ENCODE measurements at regions not wholly inside any gene's neighbourhood (a gene's known extent, or its start where the extent isn't known, plus 50 kb on each side); places are given as distances from the start of the nearest gene placed in this dataset.
A peak's percentile ranks its signal among the peaks of the same experiment; 100 is the strongest.

DNA sequence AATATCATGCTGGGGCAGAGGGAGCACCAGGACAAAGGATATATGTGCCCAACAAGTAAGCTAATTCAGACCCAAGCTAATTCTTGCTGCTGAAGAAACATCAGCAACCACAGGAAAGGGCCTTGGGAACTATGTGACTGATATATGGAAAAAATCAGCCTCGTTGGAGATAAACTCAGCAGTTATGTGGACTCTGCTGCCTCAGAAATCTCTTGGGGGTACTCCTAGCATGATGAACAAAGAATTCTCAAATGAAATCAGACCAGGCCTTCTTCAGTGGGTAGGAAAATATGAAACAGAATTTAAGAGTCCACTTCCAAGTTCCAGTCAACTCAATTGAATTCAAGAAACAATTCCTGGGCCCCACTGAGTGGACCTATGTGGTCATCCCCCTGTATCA, 367.9 kb downstream of the TNS1 start:
- TF ChIP-seq CTCF (IDR thresholded peaks at IDR 0.05; ENCODE audit: insufficient read depth, low read length, severe bottlenecking): no peak
- H3K4me3 ChIP-seq (ENCODE audit: low read depth, low read length): no peak overlapping the region
- no peaks in the 10 kb centered on the region for H3K27me3 ChIP-seq (ENCODE audit: control insufficient read depth, insufficient read depth, low read length)
- FAIRE-seq (no peak), DNase-seq (ENCODE audit: low read depth) (no peak)
- no peaks in the 10 kb centered on the region for H3K36me3 ChIP-seq (ENCODE audit: control insufficient read depth, insufficient read depth, low read length)

GRCh38 chr2:217632043-217632442, 370.8 kb downstream of the TNS1 start:
- Histone ChIP-seq H3K4me3 (ENCODE audit: low read depth, low read length) (no peak overlapping the region), H3K27me3 (ENCODE audit: control insufficient read depth, insufficient read depth, low read length) (no peaks in the 10 kb centered on the region), H3K36me3 (ENCODE audit: control insufficient read depth, insufficient read depth, low read length) (no peaks in the 10 kb centered on the region)
- FAIRE-seq (no peak), DNase-seq (ENCODE audit: low read depth) (no peak)
- no peak for TF ChIP-seq CTCF (IDR thresholded peaks at IDR 0.05; ENCODE audit: insufficient read depth, low read length, severe bottlenecking)

GRCh38 chr2:217631115-217631514, 371.7 kb downstream of the TNS1 start:
- Histone ChIP-seq H3K27me3 (ENCODE audit: control insufficient read depth, insufficient read depth, low read length) (no peaks in the 10 kb centered on the region), H3K36me3 (ENCODE audit: control insufficient read depth, insufficient read depth, low read length) (no peaks in the 10 kb centered on the region), H3K4me3 (ENCODE audit: low read depth, low read length) (no peak overlapping the region)
- DNase-seq (ENCODE audit: low read depth): no peak
- peak; percentile 36 for FAIRE-seq
- TF ChIP-seq CTCF (IDR thresholded peaks at IDR 0.05; ENCODE audit: insufficient read depth, low read length, severe bottlenecking): no peak

DNA sequence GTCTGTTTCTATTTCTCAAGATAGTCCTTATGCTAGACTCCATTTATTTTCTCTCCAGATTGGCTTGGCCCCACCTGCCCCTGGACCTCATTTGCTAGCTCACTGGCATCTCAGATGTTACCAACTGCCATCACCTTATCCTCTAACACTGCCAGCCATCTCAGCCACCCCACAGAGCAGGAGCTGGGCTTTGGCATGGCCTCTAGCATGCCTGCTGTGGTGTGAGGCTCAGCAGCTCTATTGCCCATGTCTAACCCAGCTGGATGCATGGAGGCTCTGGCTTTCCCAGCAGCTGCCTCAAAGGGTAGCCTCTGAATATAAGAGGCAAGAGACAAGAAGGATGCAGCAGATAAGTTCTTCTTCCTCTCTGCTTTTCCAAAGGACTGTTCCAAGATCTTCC, 373.4 kb downstream of the TNS1 start:
- FAIRE-seq (no peak), DNase-seq (ENCODE audit: low read depth) (no peak)
- no peak for TF ChIP-seq CTCF (IDR thresholded peaks at IDR 0.05; ENCODE audit: insufficient read depth, low read length, severe bottlenecking)
- Histone ChIP-seq H3K36me3 (ENCODE audit: control insufficient read depth, insufficient read depth, low read length) (no peaks in the 10 kb centered on the region), H3K4me3 (ENCODE audit: low read depth, low read length) (no peak overlapping the region), H3K27me3 (ENCODE audit: control insufficient read depth, insufficient read depth, low read length) (no peaks in the 10 kb centered on the region)

DNA sequence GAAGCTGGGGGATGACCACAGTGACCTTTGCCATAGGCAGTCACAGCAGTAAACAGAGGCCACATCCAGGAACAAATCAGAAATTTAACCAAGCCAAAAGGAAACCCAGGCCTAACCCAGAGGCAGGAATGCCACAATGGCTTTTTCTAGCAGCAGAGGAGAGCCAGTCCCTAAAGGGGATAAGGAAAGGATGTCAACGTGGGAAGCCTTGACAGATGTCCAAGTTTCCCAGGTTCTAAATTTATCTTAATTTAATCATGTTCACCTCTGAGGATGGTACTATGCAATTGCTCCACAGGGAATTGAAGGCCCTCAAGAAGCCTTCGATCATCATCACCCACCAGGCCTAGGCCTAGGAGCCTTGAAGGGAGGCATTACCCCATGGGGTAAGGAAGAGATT, 374.7 kb downstream of the TNS1 start:
- no peak overlapping the region for H3K4me3 ChIP-seq (ENCODE audit: low read depth, low read length)
- no peak for TF ChIP-seq CTCF (IDR thresholded peaks at IDR 0.05; ENCODE audit: insufficient read depth, low read length, severe bottlenecking)
- no peaks in the 10 kb centered on the region for H3K27me3 ChIP-seq (ENCODE audit: control insufficient read depth, insufficient read depth, low read length)
- no peak for DNase-seq (ENCODE audit: low read depth)
- H3K36me3 ChIP-seq (ENCODE audit: control insufficient read depth, insufficient read depth, low read length): no peaks in the 10 kb centered on the region
- FAIRE-seq: no peak

DNA sequence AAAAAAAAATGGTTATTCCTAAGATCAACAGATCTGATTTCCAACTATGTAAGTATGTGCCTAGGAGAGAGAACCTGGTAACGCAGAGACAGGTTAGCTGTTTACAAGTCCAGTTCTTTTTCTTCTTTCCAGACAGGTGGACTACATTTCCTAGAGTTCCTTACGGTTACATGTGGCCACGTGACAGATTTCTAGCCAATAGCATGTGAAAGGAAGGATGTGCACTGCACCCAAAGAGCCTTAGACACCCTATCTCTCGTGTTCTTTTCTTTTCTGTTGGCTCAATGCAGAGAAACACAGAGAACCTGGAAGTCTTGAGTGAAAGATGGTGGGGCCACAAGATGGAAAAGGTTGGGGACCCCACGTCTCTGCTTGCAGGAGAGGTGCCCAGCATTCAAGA, 375.9 kb downstream of the TNS1 start:
- Histone ChIP-seq H3K36me3 (ENCODE audit: control insufficient read depth, insufficient read depth, low read length) (no peaks in the 10 kb centered on the region), H3K27me3 (ENCODE audit: control insufficient read depth, insufficient read depth, low read length) (no peaks in the 10 kb centered on the region), H3K4me3 (ENCODE audit: low read depth, low read length) (no peak overlapping the region)
- FAIRE-seq (no peak), DNase-seq (ENCODE audit: low read depth) (no peak)
- TF ChIP-seq CTCF (IDR thresholded peaks at IDR 0.05; ENCODE audit: insufficient read depth, low read length, severe bottlenecking): no peak

Measured in bronchial epithelial cell (primary cell).